IMR-90 (cell line): ENCODE measurements at regions not wholly inside any gene's neighbourhood (a gene's known extent, or its start where the extent isn't known, plus 50 kb on each side); places are given as distances from the start of the nearest gene placed in this dataset.

Experiments
- ATAC-seq: fragments of 200-7000 bp; cut with Tn5 transposase; 2 replicates; pipeline ENCODE4 v1.9.1; 2020; ENCODE audit warnings: low read depth, mild to moderate bottlenecking, moderate library complexity
- BruUV-seq: library from RNA; stranded (reverse); fragments of 400-500 nt; replicated peaks from 2 replicates; lab custom pipeline; 2021; lab: Mats Ljungman, UMichigan
- CTCF ChIA-PET: fragments of 300-600 bp; formaldehyde crosslinking; extraction: SDS; loops from one replicate; lab custom pipeline; 2021; ENCODE audit warnings: antibody characterized with exemption; lab: Yijun Ruan, JAX
- POLR2A ChIA-PET: fragments of 300-600 bp; sonication (Branson Sonifier 250); formaldehyde crosslinking; loops from one replicate; lab custom pipeline; 2022; ENCODE audit warnings: antibody characterized with exemption; ENCODE audit not compliant: unreplicated experiment; lab: Charles Lee
- DNase-seq: peaks from one replicate; pipeline ENCODE4 v3.0.0; 2013
- H2AFZ ChIP-seq: replicated peaks from 2 replicates; pipeline ENCODE3; 2013; ENCODE audit warnings: low read length, mild to moderate bottlenecking; ENCODE audit not compliant: poor library complexity
- H2AK5ac ChIP-seq: 2 replicates; pipeline ENCODE4 v1.6.1; 2013; ENCODE audit warnings: low read depth, low read length, inconsistent platforms
- H2AK9ac ChIP-seq: replicated peaks from 2 replicates; pipeline ENCODE3; 2013; ENCODE audit warnings: mild to moderate bottlenecking, low read depth, low read length, moderate library complexity; ENCODE audit not compliant: poor library complexity
- H2BK120ac ChIP-seq: 2 replicates; pipeline ENCODE4 v1.6.1; 2013; ENCODE audit warnings: low read depth, low read length, inconsistent platforms
- H2BK15ac ChIP-seq: 3 replicates; pipeline ENCODE4 v1.6.1; 2013; ENCODE audit warnings: low read depth, low read length, inconsistent platforms
- H2BK20ac ChIP-seq: 2 replicates; pipeline ENCODE4 v1.6.1; 2013; ENCODE audit warnings: low read depth, mild to moderate bottlenecking, inconsistent platforms, low read length, moderate library complexity
- H2BK5ac ChIP-seq: 2 replicates; pipeline ENCODE4 v1.6.1; 2013; ENCODE audit warnings: mild to moderate bottlenecking, low read depth, low read length, inconsistent platforms; ENCODE audit not compliant: poor library complexity, severe bottlenecking
- H3K14ac ChIP-seq: replicated peaks from 2 replicates; pipeline ENCODE4 v1.6.1; 2013; ENCODE audit warnings: low read depth, low read length, inconsistent platforms
- H3K18ac ChIP-seq: 2 replicates; pipeline ENCODE4 v1.6.1; 2013; ENCODE audit warnings: low read depth, low read length, control low read depth
- H3K23ac ChIP-seq: 2 replicates; pipeline ENCODE4 v1.6.1; 2013; ENCODE audit warnings: low read depth, low read length, inconsistent platforms
- H3K27ac ChIP-seq: 2 replicates; pipeline ENCODE4 v1.5.1; 2013; ENCODE audit warnings: mild to moderate bottlenecking, control low read depth, low read length; ENCODE audit not compliant: insufficient read depth
- H3K27me3 ChIP-seq: 2 replicates; pipeline ENCODE4 v1.6.1; 2013; ENCODE audit warnings: low read length; ENCODE audit not compliant: control insufficient read depth, insufficient read depth
- H3K36me3 ChIP-seq: 2 replicates; pipeline ENCODE4 v1.6.1; 2013; ENCODE audit warnings: low read length, mixed read lengths; ENCODE audit not compliant: control insufficient read depth, insufficient read depth
- H3K4ac ChIP-seq: 2 replicates; pipeline ENCODE4 v1.6.1; 2013; ENCODE audit warnings: low read depth, low read length, inconsistent platforms
- H3K4me1 ChIP-seq: 2 replicates; pipeline ENCODE4 v1.6.1; 2013; ENCODE audit warnings: low read length, mixed read lengths; ENCODE audit not compliant: control insufficient read depth, insufficient read depth
- H3K4me2 ChIP-seq: 2 replicates; pipeline ENCODE4 v1.6.1; 2013; ENCODE audit warnings: low read depth, mild to moderate bottlenecking, control low read depth, low read length, moderate library complexity
- H3K4me3 ChIP-seq: 2 replicates; pipeline ENCODE4 v1.5.1; 2013; ENCODE audit warnings: low read depth, mild to moderate bottlenecking, control low read depth, low read length, moderate library complexity; ENCODE audit not compliant: insufficient read depth
- H3K56ac ChIP-seq: 2 replicates; pipeline ENCODE4 v1.6.1; 2013; ENCODE audit warnings: low read length, inconsistent platforms; ENCODE audit not compliant: insufficient read depth; ENCODE audit errors: extremely low read depth
- H3K79me1 ChIP-seq, 2 experiments: 2 replicates each; pipeline ENCODE4 v1.6.1; 2013; ENCODE audit warnings: low read length in 2 of 2, inconsistent platforms in 1 of 2, low read depth in 1 of 2
- H3K9ac ChIP-seq: 2 replicates; pipeline ENCODE4 v1.6.1; 2013; ENCODE audit warnings: low read depth, low read length, control low read depth
- H3K9me1 ChIP-seq: 2 replicates; pipeline ENCODE4 v1.6.1; 2013; ENCODE audit warnings: low read length, inconsistent platforms; ENCODE audit not compliant: insufficient read depth
- H3K9me3 ChIP-seq: 2 replicates; pipeline ENCODE4 v1.6.1; 2013; ENCODE audit warnings: low read length; ENCODE audit not compliant: control insufficient read depth, insufficient read depth
- H4K20me1 ChIP-seq: 2 replicates; pipeline ENCODE4 v1.6.1; 2013; ENCODE audit warnings: low read length, inconsistent platforms; ENCODE audit not compliant: insufficient read depth
- H4K5ac ChIP-seq: 2 replicates; pipeline ENCODE4 v1.6.1; 2013; ENCODE audit warnings: mild to moderate bottlenecking, low read depth, low read length, control low read depth
- H4K8ac ChIP-seq, 2 experiments: 2 replicates each; pipeline ENCODE4 v1.6.1; 2013; ENCODE audit warnings: low read depth in 2 of 2, low read length in 2 of 2, control low read depth in 1 of 2, inconsistent platforms in 1 of 2
- H4K91ac ChIP-seq: 2 replicates; pipeline ENCODE4 v1.6.1; 2013; ENCODE audit warnings: low read depth, low read length, inconsistent platforms; ENCODE audit not compliant: insufficient read depth
- MXI1 ChIP-seq: IDR thresholded peaks from 2 replicates; pipeline ENCODE4 v1.6.1; 2012; ENCODE audit warnings: low read depth, mild to moderate bottlenecking, low read length, moderate library complexity, borderline replicate concordance
- WGBS, 2 experiments: methylation state at CpG; one replicate each; pipeline versions ENCODE4 v1.1.5 to v1.1.7; 2013; ENCODE audit warnings: missing lambda C conversion rate in 2 of 2; ENCODE audit not compliant: insufficient read length in 1 of 2; ENCODE audit errors: extremely low coverage in 2 of 2; 5-methylcytosine and 5-hydroxymethylcytosine counted together
- dilution Hi-C: fragments of 300-500 bp; cut with HindIII; formaldehyde crosslinking; loops from one replicate; pipeline ENCODE4 v1.14.3; 2018; ENCODE audit warnings: low sequenced_read_pairs; ENCODE audit not compliant: unreplicated experiment
- in situ Hi-C: fragments of 300-500 bp; cut with MboI; formaldehyde crosslinking; loops from 3 replicates; pipeline ENCODE4 v1.14.3; 2019; ENCODE audit warnings: low sequenced_read_pairs, inconsistent platforms, mixed read lengths
- intact Hi-C: fragments of 100-400 bp; cut with micrococcal nuclease; formaldehyde crosslinking; loops from 2 replicates; pipeline ENCODE4 v1.10.0; 2022
- TF ChIP-seq, protein P1 (sequence below): fragments of 150-350 bp; IDR thresholded peaks from 2 replicates; pipeline ENCODE4 v1.6.1; 2017; ENCODE audit warnings: mild to moderate bottlenecking, antibody characterized with exemption, low read length, low read depth

DNA sequence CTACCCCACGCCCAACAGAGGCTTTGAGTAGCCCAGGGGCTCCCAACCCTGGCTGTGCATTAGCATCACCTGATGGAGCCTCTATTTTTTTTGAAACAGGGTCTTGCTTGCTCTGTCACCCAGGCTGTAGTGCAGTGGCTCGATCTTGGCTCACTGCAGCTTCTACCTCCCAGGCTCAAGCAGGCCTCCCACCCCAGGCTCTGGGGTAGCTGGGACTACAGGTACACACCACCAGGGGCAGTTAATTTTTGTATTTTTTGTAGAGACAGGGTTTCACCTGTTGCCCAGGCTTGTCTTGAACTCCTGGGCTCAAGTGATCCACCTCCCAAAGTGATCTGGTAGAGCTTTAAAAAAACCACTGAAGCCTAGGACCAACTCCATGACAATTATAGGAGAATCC, 394.8 kb upstream of the ATP5MC3 start:
- Histone ChIP-seq H3K14ac (no peak overlapping the region), H3K4me1 (no peaks in the 10 kb centered on the region), H2AK5ac (no peak overlapping the region), H3K27ac (no peak overlapping the region), H4K8ac (no peak overlapping the region), H3K9ac (no peak overlapping the region), H3K4me2 (no peak overlapping the region), H4K20me1 (no peaks in the 10 kb centered on the region), H3K4me3 (no peak overlapping the region), H3K36me3 (no peaks in the 10 kb centered on the region), H3K4ac (no peak overlapping the region), H3K9me3 (no peaks in the 10 kb centered on the region), H3K56ac (no peak overlapping the region), H2BK120ac (no peak overlapping the region), H4K5ac (no peak overlapping the region), H3K27me3 (no peaks in the 10 kb centered on the region), H2BK5ac (no peak overlapping the region), H3K79me1 (no peaks in the 10 kb centered on the region), H4K91ac (no peak overlapping the region), H3K9me1 (no peaks in the 10 kb centered on the region), H2AK9ac (no peak overlapping the region), H3K23ac (no peak overlapping the region), H2BK15ac (no peak overlapping the region), H3K18ac (no peak overlapping the region), H2AFZ (no peak overlapping the region), H2BK20ac (no peak overlapping the region)
- BruUV-seq = no TSS peak
- 0% methylated on average over 1 of the region's 2 CpGs; no CpG with 5 or more reads in 1 of the 2 experiments for WGBS, 2 experiments
- intact Hi-C loops = no loop called here
- no peak for TF ChIP-seq MXI1
- TF ChIP-seq, protein P1, sequence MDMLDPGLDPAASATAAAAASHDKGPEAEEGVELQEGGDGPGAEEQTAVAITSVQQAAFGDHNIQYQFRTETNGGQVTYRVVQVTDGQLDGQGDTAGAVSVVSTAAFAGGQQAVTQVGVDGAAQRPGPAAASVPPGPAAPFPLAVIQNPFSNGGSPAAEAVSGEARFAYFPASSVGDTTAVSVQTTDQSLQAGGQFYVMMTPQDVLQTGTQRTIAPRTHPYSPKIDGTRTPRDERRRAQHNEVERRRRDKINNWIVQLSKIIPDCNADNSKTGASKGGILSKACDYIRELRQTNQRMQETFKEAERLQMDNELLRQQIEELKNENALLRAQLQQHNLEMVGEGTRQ = no peak
- DNase-seq (no peak), ATAC-seq (no peak)
- POLR2A ChIA-PET = no interaction called here
- in situ Hi-C loops = no loop called here
- CTCF ChIA-PET = no interaction called here
- dilution Hi-C loops = no loop called here
